C4-2B (cell line): ENCODE measurements at regions not wholly inside any gene's neighbourhood (a gene's known extent, or its start where the extent isn't known, plus 50 kb on each side); places are given as distances from the start of the nearest gene placed in this dataset.

Source experiments
- H3K27ac ChIP-seq: fragments of 450-650 bp; 2 replicates; pipeline ENCODE4 v1.5.1; 2017
- ZFX ChIP-seq: fragments of 450-650 bp; IDR thresholded peaks from 2 replicates; pipeline ENCODE4 v1.6.1; 2017
- TF ChIP-seq, protein P1 (sequence below): fragments of 450-650 bp; conservative IDR thresholded peaks from 2 replicates; pipeline ENCODE4 v1.5.1; 2017; ENCODE audit warnings: mild to moderate bottlenecking

DNA sequence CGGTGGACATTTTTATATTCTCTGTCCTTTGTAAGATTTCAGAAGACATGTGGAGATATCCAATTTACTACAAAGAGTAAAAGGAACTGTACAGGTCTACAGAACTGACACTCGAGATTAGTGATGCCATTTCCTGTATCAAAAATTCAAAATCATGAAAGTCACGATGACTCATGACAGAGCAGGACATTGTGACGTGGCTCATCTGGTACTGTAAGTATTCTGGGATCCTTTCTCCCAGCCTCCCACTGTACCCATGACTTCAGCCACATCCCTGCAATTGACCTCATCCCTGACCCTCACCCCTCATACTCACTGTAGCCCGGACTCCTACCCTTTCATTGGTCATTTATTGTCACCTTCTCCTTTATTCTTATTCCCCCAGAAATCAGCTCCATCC is 736.5 kb downstream of the EPHA4 start:
- H3K27ac ChIP-seq: no peak overlapping the region
- TF ChIP-seq, protein P1, sequence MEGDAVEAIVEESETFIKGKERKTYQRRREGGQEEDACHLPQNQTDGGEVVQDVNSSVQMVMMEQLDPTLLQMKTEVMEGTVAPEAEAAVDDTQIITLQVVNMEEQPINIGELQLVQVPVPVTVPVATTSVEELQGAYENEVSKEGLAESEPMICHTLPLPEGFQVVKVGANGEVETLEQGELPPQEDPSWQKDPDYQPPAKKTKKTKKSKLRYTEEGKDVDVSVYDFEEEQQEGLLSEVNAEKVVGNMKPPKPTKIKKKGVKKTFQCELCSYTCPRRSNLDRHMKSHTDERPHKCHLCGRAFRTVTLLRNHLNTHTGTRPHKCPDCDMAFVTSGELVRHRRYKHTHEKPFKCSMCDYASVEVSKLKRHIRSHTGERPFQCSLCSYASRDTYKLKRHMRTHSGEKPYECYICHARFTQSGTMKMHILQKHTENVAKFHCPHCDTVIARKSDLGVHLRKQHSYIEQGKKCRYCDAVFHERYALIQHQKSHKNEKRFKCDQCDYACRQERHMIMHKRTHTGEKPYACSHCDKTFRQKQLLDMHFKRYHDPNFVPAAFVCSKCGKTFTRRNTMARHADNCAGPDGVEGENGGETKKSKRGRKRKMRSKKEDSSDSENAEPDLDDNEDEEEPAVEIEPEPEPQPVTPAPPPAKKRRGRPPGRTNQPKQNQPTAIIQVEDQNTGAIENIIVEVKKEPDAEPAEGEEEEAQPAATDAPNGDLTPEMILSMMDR: no peak
- TF ChIP-seq ZFX: no peak

GRCh38 chr2:220837226-220837625 is 734.9 kb downstream of the EPHA4 start:
- TF ChIP-seq, protein P1: no peak
- no peak for TF ChIP-seq ZFX
- no peak overlapping the region for H3K27ac ChIP-seq

DNA sequence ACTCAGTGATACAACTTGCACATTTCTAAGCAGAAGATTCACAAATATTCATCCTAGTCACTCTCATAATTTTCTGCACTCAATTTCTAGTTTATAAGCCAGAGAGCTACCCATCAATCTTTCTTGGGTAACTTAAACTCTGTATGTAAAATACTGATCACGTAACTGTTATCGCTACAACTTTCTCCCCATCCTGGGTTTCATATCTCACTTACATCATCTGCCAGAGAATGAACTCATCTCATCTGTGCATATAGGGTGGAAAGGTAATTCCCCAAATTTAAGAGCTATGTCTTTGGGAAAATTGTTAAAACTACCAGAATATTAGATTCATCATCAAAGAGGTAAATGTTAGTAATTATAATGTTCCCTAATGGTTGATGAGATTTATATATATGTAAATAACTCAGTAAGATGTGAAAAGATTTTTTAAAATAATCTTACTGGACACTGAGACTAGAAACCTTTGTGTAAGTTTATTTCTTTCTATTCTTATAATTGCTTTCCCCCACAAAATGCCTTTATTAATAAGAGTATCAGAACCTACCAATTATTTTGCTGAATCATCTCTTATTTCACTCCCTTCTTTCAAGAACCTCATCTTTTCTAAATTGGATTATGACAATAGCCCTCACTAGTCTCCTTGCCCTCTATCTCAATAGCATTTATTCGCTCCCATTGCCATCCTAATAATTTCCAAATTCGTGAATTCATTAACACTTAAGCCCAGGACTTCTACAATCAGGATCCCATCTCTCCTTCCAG is 729.0 kb downstream of the EPHA4 start:
- no peak overlapping the region for H3K27ac ChIP-seq

DNA sequence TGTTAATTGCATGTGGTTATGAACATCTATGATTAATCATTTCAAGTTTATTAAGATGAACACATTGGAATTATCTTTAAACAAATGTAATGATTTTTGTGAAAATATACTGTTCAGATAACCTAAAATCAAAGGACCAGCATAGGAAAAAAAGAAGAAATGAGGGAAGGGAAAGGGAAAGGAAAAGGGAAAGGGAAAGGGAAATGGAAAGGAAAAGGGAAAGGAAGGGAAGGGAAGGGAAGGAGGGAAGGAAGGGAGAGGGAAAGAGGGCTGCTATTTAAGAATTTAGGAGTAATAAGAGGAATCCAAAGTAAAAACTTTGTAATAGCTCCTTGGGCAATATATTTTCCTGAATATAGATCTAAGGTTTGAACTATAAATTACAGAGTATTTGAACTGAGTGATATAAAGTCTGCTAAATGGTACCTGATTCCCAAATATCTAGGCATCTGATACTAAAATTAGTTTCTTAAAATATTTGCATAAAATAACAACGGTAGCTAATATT is 726.3 kb downstream of the EPHA4 start:
- H3K27ac ChIP-seq: no peak overlapping the region
- TF ChIP-seq, protein P1: no peak
- TF ChIP-seq ZFX: no peak

More for the DNA sequence above, 729.0 kb downstream of the EPHA4 start:
- TF ChIP-seq, protein P1: no peak
- TF ChIP-seq ZFX: no peak

DNA sequence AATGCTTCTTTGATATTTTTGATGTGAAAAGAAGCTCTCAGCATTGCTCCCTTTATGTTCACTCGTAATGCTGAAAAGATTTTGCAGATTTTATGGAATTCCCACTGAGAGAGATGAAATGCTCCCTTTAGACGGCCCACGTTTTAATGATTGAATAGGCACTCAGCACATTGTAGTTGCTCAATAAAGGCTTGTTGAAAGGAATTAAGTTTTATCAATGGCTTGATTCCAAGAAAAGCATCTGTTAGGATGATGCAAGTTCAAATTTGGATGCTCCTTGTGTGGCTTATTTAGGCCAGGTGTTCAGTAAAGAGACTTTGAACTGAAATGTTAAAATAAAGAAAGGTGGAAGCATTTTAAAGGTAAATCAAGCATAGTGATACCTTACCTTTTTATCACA is 725.1 kb downstream of the EPHA4 start:
- no peak for TF ChIP-seq ZFX
- TF ChIP-seq, protein P1: no peak
- H3K27ac ChIP-seq: no peak overlapping the region

GRCh38 chr2:220847589-220847988 is 724.5 kb downstream of the EPHA4 start:
- TF ChIP-seq, protein P1: no peak
- TF ChIP-seq ZFX: no peak
- no peak overlapping the region for H3K27ac ChIP-seq

DNA sequence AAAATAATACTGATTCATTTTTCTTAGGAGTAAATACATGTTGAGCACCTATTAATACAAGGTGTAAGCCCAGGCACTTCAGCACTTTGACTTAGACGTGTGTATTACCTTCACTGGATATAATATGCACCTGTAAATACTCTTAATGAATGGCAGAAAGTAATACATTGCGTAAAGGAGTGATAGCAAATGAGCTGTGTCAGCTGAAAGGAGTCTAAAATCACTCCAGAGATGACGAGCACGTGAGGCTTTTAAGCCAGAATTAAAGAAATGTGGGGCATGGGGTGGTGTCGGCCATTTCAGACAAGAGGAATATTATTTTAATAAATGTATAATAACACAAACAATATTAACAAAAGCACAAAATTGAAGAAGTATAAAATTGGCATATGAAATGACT is 722.7 kb downstream of the EPHA4 start:
- TF ChIP-seq ZFX: no peak
- TF ChIP-seq, protein P1: no peak

More for the DNA sequence above, 722.7 kb downstream of the EPHA4 start:
- H3K27ac ChIP-seq: no peak overlapping the region
